ENCODE measurements at regions not wholly inside any gene's neighbourhood (a gene's known extent, or its start where the extent isn't known, plus 50 kb on each side); places are given as distances from the start of the nearest gene placed in this dataset.

GRCh38 chr16:60605176-60605575 lies 1431.1 kb downstream of the CDH8 start:
- no peak overlapping the region for H3K4me3 ChIP-seq (ENCODE audit: low read depth, low read length)
- DNase-seq (ENCODE audit: low read depth): no peak
- no peak for TF ChIP-seq CTCF (IDR thresholded peaks at IDR 0.05; ENCODE audit: insufficient read depth, low read depth, low read length)

GRCh38 chr16:60586493-60586892 lies 1449.7 kb downstream of the CDH8 start:
- no peak overlapping the region for H3K4me3 ChIP-seq (ENCODE audit: low read depth, low read length)
- no peak for DNase-seq (ENCODE audit: low read depth)
- no peak for TF ChIP-seq CTCF (IDR thresholded peaks at IDR 0.05; ENCODE audit: insufficient read depth, low read depth, low read length)

GRCh38 chr16:60582528-60582927 lies 1453.7 kb downstream of the CDH8 start:
- no peak for DNase-seq (ENCODE audit: low read depth)
- TF ChIP-seq CTCF (IDR thresholded peaks at IDR 0.05; ENCODE audit: insufficient read depth, low read depth, low read length): no peak
- H3K4me3 ChIP-seq (ENCODE audit: low read depth, low read length): no peak overlapping the region

- no peak for TF ChIP-seq CTCF (IDR thresholded peaks at IDR 0.05; ENCODE audit: insufficient read depth, low read depth, low read length)
Observed at GRCh38 chr16:60566901-60567300, 1469.3 kb downstream of the CDH8 start.

GRCh38 chr16:60564588-60564987 lies 1471.7 kb downstream of the CDH8 start:
- no peak for TF ChIP-seq CTCF (IDR thresholded peaks at IDR 0.05; ENCODE audit: insufficient read depth, low read depth, low read length)
- no peak for DNase-seq (ENCODE audit: low read depth)
- H3K4me3 ChIP-seq (ENCODE audit: low read depth, low read length): no peak overlapping the region

More at GRCh38 chr16:60566901-60567300, 1469.3 kb downstream of the CDH8 start:
- H3K4me3 ChIP-seq (ENCODE audit: low read depth, low read length): no peak overlapping the region
- DNase-seq (ENCODE audit: low read depth): no peak

- DNase-seq (ENCODE audit: low read depth): no peak
- TF ChIP-seq CTCF (IDR thresholded peaks at IDR 0.05; ENCODE audit: insufficient read depth, low read depth, low read length): no peak
- no peak overlapping the region for H3K4me3 ChIP-seq (ENCODE audit: low read depth, low read length)
Observed at GRCh38 chr16:60563166-60563565, 1473.1 kb downstream of the CDH8 start.

GRCh38 chr16:60558936-60559335 lies 1477.3 kb downstream of the CDH8 start:
- no peak overlapping the region for H3K4me3 ChIP-seq (ENCODE audit: low read depth, low read length)
- no peak for TF ChIP-seq CTCF (IDR thresholded peaks at IDR 0.05; ENCODE audit: insufficient read depth, low read depth, low read length)
- no peak for DNase-seq (ENCODE audit: low read depth)

Measured in fibroblast of villous mesenchyme (primary cell).